GM21423 (cell line): ENCODE measurements at regions not wholly inside any gene's neighbourhood (a gene's known extent, or its start where the extent isn't known, plus 50 kb on each side); places are given as distances from the start of the nearest gene placed in this dataset.
"Not testable (repeated sequence)": the region's sequence is repeated elsewhere in the genome, so short reads cannot be mapped to it uniquely, and the experiment has no call there.

Experiments
- ATAC-seq: cut with Tn5 transposase; IDR thresholded peaks from one replicate; pipeline ENCODE4 v1.9.1; 2021; ENCODE audit warnings: mild to moderate bottlenecking, moderate library complexity; ENCODE audit not compliant: unreplicated experiment

DNA sequence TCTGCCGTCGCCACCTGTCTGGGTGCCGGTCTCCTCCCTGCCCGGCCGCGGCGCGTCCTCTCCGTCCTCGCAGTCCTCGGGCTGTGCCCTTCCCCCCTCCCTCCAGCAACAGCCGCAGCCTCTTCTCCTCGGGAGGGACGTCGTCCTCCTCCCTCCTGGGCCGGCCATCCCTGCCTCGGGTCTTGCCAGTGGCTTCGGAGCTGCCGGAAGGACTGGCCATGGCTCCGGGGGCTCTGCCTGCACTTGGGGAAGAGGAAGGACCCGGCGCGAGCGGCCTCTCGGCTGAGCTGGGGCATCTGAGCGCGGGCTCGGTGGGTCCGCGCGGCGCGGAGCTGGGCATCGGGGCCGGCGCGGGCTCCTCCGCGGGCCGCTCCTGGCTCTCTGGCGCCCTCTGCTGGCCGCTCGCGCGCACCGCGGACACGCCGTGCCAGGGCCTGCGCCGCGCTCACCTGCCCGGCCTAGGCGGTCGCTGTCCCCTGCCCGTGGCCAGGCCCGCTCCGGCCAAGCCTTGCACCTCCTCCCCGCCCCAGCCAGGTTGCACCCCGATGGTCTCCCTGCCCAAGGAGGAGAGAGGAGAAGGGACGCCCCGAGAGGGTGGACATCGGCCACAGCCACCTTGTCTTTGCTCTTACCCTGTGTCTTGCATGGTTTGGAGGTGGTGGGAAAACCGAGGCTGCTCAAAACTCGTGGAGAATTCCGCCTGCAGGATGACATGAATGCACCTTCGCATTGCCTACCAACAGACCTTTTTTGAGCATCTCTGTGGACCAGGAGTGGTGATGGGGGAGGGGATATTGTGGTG, 83.9 kb upstream of the FRG2C start:
- not testable (repeated sequence) for ATAC-seq

DNA sequence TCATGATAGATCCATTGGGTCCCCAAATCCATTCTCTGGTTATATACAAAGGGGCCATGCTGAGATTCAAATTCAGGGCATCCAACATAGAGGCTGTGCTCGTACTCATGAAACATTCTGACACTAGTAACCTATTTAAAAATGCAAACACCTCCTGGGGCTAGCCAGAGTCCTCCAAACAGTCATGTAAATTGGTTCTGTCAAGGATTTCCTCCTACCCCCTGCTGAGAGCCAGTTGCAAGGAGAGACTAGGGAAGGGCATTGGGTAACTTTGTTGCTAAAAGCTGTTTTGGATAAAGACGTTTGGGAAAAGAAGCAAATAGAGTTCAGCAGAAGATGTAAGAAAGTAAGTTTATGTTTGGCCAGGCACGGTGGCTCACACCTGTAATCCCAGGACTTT, 81.6 kb upstream of the FRG2C start:
- ATAC-seq = not testable (repeated sequence)

DNA sequence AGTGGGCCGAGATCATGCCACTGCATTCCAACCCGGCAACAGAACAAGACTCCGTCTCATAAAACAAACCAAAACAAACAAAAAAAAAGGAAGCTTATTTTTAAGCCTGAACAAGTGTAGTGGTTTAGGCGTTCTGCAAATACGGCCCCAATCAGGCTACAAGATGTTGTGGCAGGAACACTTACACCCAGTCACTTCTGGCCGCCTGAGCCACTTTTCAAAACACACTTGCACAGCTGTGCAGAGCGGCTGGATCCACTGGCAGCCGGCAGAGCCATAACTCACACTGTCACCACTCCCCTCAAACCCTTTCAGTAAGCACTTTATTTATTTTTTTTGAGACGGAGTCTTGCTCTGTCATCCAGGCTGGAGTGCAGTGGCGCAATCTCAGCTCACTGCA, 81.0 kb upstream of the FRG2C start:
- ATAC-seq = not testable (repeated sequence)

DNA sequence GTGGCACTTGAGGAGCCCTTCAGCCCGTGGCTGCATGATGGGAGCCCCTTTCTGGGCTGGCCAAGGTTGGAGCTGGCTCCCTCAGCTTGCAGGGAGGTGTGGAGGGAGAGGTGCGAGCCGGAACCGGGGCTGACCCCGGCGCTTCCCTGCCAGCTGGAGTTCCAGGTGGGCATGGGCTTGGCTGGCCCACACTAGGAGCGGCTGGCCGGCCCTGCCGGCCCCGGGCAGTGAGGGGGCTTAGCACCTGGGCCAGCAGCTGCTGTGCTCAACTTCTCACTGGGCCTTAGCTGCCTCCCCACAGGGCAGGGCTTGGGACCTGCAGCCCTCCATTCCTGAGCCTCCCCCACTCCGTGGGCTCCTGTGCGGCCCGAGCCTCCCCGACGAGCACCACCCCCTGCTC, 76.4 kb upstream of the FRG2C start:
- not testable (repeated sequence) for ATAC-seq

DNA sequence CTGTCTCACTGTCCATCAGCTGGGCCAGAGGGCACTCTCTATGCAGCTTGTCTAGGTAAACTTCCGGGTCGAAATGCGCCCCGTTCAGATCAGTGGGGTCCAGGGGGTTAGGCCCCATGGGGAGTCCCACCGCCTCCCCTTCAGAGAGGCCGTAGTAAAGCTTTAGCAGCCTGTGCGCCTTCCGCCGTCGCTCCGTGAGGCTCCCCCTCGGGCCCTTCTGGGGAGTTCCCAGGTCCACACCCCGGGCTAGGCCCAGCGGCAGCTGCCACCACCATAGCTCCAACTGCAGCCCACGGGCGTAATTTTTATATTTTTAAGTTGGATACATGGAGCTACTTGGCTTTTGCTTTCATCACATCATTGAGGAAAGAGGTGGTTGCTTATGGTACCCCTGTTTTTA, 73.7 kb upstream of the FRG2C start:
- not testable (repeated sequence) for ATAC-seq

DNA sequence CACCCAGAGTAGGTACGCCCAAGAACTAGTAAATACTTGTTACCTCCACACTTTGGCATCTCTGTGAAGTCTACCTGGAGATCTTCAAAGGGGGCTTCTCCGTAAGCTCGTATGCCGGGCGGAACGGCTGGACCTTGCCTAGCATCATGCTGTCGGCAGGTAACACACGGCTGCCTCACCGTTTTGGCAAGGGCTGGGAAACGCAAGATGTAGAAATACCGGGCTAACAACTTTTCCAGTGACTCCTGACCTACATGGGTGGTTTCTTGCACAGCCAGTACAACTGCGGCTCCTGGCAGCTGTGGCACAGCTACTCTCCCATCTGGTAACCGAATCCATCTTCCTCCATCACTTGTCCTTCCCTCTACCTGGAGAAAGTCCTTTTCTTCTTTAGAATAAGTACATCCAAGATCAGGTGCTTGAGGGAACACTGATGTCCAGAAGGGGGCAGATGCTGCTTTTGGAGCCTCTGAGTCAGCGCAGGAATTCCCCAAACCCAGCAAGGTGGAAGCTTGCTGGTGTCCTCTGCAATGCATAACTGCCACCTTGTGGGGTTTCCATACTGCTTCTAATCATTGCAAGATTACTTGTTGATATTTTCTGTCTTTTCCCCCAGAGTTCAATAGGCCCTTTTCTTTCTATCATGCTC, 59.7 kb upstream of the FRG2C start:
- ATAC-seq = not testable (repeated sequence)

DNA sequence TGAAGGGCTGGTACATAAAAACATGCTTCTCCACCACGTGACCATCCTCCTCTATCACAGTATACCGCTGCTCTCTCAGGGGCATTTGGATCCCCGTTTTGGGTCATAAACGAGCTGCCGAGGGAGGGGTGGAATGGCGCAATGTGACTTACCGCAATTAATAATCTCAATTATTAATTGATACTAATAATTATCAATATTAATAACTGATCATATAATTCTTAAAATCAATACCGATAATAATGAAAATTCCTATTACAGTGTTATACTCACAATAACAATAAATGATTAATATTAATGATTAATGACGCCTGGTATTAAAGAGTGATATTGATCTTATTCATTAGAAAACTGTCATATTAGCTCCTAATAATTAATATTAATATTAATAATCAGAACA, 56.1 kb upstream of the FRG2C start:
- not testable (repeated sequence) for ATAC-seq

DNA sequence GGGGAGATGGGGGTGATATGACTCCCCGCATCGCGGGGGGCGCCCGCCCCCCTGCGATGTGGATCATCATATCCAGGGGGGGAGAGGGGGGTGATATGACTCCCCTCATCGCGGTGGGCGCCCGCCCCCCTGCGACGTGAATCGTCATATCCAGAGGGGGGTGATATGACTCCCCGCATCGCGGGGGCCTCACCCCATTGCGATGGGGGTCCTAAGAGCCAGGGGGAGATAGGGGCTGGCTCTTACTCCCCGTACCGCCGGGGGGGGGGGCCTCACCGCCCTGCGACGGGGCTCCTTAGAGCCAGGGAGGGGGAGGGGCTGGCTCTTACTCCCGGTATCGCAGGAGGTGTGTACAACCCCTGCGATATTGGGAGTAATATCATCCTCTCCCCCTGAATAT, 54.5 kb upstream of the FRG2C start:
- ATAC-seq = not testable (repeated sequence)

DNA sequence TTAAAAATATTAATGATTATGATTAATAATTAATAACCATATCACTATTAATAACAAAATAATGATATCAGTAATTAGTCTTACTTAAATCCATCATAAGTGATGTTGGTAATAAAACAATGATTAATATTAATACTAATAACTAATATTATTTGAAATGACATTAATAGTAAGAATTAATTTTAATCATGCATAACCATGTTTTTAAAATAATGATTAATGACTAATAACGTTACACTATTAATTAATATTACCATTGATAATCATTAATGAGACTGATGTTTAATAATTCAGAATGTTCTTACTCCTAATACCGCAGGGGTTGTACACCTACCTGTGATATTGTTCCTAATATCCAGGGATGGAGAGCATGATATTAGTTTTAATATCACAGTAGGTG, 53.4 kb upstream of the FRG2C start:
- no peak for ATAC-seq

DNA sequence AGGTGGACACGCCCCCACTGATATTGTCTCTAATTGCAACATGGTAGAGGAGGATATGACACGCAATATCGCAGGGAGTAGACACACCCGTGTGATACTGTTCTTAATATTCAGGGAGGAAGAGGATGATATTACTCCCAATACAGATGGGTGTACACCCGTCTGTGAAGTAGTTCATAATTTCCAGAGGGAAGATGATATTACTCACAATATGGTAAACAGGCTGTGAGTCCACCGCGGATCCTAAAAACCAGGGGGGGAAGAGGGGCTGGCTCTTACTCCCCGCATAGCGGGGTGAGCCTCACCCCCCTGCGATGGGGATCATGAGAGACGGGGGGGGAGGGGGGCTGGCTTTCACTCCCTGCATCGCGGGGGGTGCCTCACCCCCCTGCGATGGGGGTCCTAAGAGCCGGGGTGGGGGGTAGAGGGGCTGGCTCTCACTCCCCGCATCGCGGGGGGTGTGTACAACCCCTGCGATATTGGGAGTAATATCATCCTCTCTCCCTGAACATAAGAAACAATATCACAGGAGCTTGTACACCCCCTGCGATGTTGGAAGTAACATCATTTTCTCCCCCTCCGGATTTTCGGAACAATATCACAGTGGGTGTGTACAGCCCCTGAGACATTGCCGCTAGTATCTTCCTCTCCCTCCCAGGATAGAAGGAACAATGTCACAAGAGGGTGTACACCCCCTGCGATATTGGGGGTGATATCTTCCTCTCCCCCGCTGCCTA, 52.2 kb upstream of the FRG2C start:
- not testable (repeated sequence) for ATAC-seq
